ENCODE measurements at regions not wholly inside any gene's neighbourhood (a gene's known extent, or its start where the extent isn't known, plus 50 kb on each side); places are given as distances from the start of the nearest gene placed in this dataset.

GRCh38 chr4:106450249-106450648 is 81.7 kb upstream of the GIMD1 start:
- no peak for DNase-seq (ENCODE audit: low read depth, low spot score)
- in situ Hi-C loops (cut with HindIII; ENCODE audit: low sequenced_read_pairs), result no loop called here
- no peak overlapping the region for H3K4me3 ChIP-seq (ENCODE audit: low read depth, low read length)
- no peak for TF ChIP-seq CTCF (IDR thresholded peaks at IDR 0.05; ENCODE audit: low read depth, low read length)

GRCh38 chr4:106444557-106444956 is 76.0 kb upstream of the GIMD1 start:
- in situ Hi-C loops (cut with HindIII; ENCODE audit: low sequenced_read_pairs), result no loop called here
- TF ChIP-seq CTCF (IDR thresholded peaks at IDR 0.05; ENCODE audit: low read depth, low read length), result no peak
- DNase-seq (ENCODE audit: low read depth, low spot score), result peak; percentile 32
- H3K4me3 ChIP-seq (ENCODE audit: low read depth, low read length), result no peak overlapping the region

DNA sequence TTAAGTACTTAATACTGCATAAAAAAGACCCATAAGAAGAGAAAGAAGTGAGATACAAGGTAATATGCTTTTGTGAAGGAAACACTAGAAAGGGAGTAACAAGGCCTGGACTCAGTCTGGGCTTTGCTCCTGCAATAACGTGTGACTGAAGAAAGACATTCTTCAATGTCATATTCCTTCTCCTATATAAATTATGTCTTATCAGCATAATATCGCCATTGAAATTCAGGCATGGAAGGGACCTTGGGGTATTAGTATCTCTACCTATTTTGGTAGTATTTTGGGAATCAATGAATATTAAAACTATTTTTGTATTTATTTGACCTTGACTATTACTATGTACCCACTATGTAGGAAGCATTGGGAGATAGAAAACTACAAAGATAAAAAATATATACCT is 62.2 kb upstream of the GIMD1 start:
- in situ Hi-C loops (cut with HindIII; ENCODE audit: low sequenced_read_pairs), result no loop called here
- no peak for TF ChIP-seq CTCF (IDR thresholded peaks at IDR 0.05; ENCODE audit: low read depth, low read length)
- DNase-seq (ENCODE audit: low read depth, low spot score), result no peak
- no peak overlapping the region for H3K4me3 ChIP-seq (ENCODE audit: low read depth, low read length)

- TF ChIP-seq CTCF (IDR thresholded peaks at IDR 0.05; ENCODE audit: low read depth, low read length), result no peak
Measured at GRCh38 chr4:106429885-106430284, 61.3 kb upstream of the GIMD1 start.

DNA sequence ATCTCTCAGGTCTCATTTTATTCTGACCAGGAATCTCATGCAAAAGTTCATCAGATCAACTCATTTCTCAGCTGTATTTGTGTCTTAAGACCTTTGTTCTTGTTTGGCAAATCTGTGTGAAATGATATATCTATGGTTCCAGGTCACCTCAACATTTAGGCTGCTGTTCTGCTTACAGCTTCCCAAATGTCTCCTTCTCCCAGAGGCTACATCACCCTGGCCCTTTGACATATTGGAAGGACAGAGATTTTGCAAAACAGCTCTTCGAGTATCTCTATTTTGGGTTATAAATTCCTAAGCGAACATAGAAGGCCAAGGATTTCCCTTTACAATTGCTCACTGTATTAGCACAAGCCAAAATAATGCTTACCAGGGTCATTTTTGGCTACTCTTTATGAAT is 57.5 kb upstream of the GIMD1 start:
- no peak for TF ChIP-seq CTCF (IDR thresholded peaks at IDR 0.05; ENCODE audit: low read depth, low read length)
- DNase-seq (ENCODE audit: low read depth, low spot score), result no peak
- in situ Hi-C loops (cut with HindIII; ENCODE audit: low sequenced_read_pairs), result no loop called here
- no peak overlapping the region for H3K4me3 ChIP-seq (ENCODE audit: low read depth, low read length)

More at GRCh38 chr4:106429885-106430284, 61.3 kb upstream of the GIMD1 start:
- H3K4me3 ChIP-seq (ENCODE audit: low read depth, low read length), result no peak overlapping the region
- DNase-seq (ENCODE audit: low read depth, low spot score), result no peak
- in situ Hi-C loops (cut with HindIII; ENCODE audit: low sequenced_read_pairs), result no loop called here

- in situ Hi-C loops (cut with HindIII; ENCODE audit: low sequenced_read_pairs), result no loop called here
- no peak for DNase-seq (ENCODE audit: low read depth, low spot score)
- no peak for TF ChIP-seq CTCF (IDR thresholded peaks at IDR 0.05; ENCODE audit: low read depth, low read length)
- H3K4me3 ChIP-seq (ENCODE audit: low read depth, low read length), result no peak overlapping the region
Measured at GRCh38 chr4:106425576-106425975, 57.0 kb upstream of the GIMD1 start.

DNA sequence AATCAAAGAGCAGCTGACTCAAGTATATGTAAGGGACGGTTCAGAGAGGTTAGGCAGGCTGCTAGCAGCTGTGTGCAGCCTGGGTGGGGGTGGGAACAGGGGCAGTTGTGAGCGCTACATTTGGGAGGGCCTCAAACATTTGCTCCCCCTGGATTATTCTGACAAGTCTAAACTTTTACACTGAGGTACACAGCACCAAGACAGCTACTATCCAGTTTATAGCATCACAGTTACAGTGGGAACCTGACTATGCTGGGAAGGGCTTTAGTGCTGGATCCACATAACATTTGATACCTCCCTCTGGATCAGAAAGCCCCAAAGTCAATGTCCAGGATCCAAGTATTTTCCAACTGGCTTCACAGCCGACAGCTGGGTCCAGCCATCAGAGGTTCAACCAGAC is 55.8 kb upstream of the GIMD1 start:
- H3K4me3 ChIP-seq (ENCODE audit: low read depth, low read length), result no peak overlapping the region
- no peak for DNase-seq (ENCODE audit: low read depth, low spot score)
- TF ChIP-seq CTCF (IDR thresholded peaks at IDR 0.05; ENCODE audit: low read depth, low read length), result no peak
- in situ Hi-C loops (cut with HindIII; ENCODE audit: low sequenced_read_pairs), result no loop called here

All from astrocyte of the spinal cord (primary cell).